DOHH2 (cell line): ENCODE measurements at regions not wholly inside any gene's neighbourhood (a gene's known extent, or its start where the extent isn't known, plus 50 kb on each side); places are given as distances from the start of the nearest gene placed in this dataset.

ENCODE experiments used
- H3F3A ChIP-seq: fragments of 200-600 bp; sonication (generic), shearing (Covaris generic); 2 replicates; pipeline ENCODE4 v1.6.0; 2016; ENCODE audit warnings: antibody characterized with exemption, mild to moderate bottlenecking; ENCODE audit not compliant: control insufficient read depth, insufficient read depth
- H3K27ac ChIP-seq: fragments of 200-600 bp; sonication (generic); 2 replicates; pipeline ENCODE4 v1.5.1; 2014; ENCODE audit warnings: low read depth, mild to moderate bottlenecking, low read length, moderate library complexity
- H3K27me3 ChIP-seq: fragments of 200-600 bp; sonication (generic); 2 replicates; pipeline ENCODE4 v1.6.1; 2014; ENCODE audit warnings: mild to moderate bottlenecking, low read length, mixed read lengths; ENCODE audit not compliant: control insufficient read depth
- H3K36me3 ChIP-seq: fragments of 200-600 bp; sonication (generic); 2 replicates; pipeline ENCODE4 v1.6.1; 2014; ENCODE audit warnings: mild to moderate bottlenecking, low read length, moderate library complexity, mixed read lengths; ENCODE audit not compliant: control insufficient read depth
- H3K4me1 ChIP-seq: fragments of 200-600 bp; sonication (generic); 2 replicates; pipeline ENCODE4 v1.6.1; 2014; ENCODE audit warnings: mild to moderate bottlenecking, low read length, mixed read lengths; ENCODE audit not compliant: control insufficient read depth
- H3K4me2 ChIP-seq: fragments of 200-600 bp; sonication (generic); 2 replicates; pipeline ENCODE4 v1.6.0; 2014; ENCODE audit warnings: mild to moderate bottlenecking, low read length, moderate library complexity
- H3K4me3 ChIP-seq: fragments of 200-600 bp; sonication (generic); 2 replicates; pipeline ENCODE4 v1.5.1; 2014; ENCODE audit warnings: mild to moderate bottlenecking, low read length, mixed read lengths
- H3K79me2 ChIP-seq: fragments of 200-600 bp; sonication (generic); 2 replicates; pipeline ENCODE4 v1.6.1; 2014; ENCODE audit warnings: mild to moderate bottlenecking, low read length, mixed read lengths; ENCODE audit not compliant: control insufficient read depth
- H3K9me2 ChIP-seq: fragments of 200-600 bp; sonication (generic); replicated peaks from 2 replicates; pipeline ENCODE4 v1.6.1; 2014; ENCODE audit warnings: mild to moderate bottlenecking, low read length, mixed read lengths; ENCODE audit not compliant: control insufficient read depth
- H3K9me3 ChIP-seq: fragments of 200-600 bp; sonication (generic); 2 replicates; pipeline ENCODE4 v1.6.1; 2014; ENCODE audit warnings: antibody characterized with exemption, low read length, mixed read lengths; ENCODE audit not compliant: control insufficient read depth, insufficient read depth
- H4K20me1 ChIP-seq: fragments of 200-600 bp; sonication (generic); 2 replicates; pipeline ENCODE4 v1.6.0; 2014; ENCODE audit warnings: low read depth, mild to moderate bottlenecking, antibody characterized with exemption, low read length, moderate library complexity; ENCODE audit not compliant: control insufficient read depth, insufficient read depth
- EZH2phosphoT487 ChIP-seq: fragments of 200-600 bp; sonication (generic); IDR thresholded peaks from 2 replicates; pipeline ENCODE4 v1.6.1; 2017; ENCODE audit warnings: borderline replicate concordance, mild to moderate bottlenecking, antibody characterized with exemption, low read length, moderate library complexity, mixed read lengths
- TF ChIP-seq, protein P1 (sequence below): fragments of 200-600 bp; sonication (generic); IDR thresholded peaks from one replicate; pipeline ENCODE4 v1.5.1; 2014; ENCODE audit warnings: antibody characterized with exemption, mild to moderate bottlenecking, low read depth, low read length; ENCODE audit not compliant: poor library complexity, severe bottlenecking

GRCh38 chr10:21052072-21052708 is 155.1 kb upstream of the NEBL start:
- H3K4me2 ChIP-seq = no peak overlapping the region
- no peaks in the 10 kb centered on the region for H3K4me1 ChIP-seq
- H3K9me3 ChIP-seq = no peaks in the 10 kb centered on the region
- TF ChIP-seq, protein P1, sequence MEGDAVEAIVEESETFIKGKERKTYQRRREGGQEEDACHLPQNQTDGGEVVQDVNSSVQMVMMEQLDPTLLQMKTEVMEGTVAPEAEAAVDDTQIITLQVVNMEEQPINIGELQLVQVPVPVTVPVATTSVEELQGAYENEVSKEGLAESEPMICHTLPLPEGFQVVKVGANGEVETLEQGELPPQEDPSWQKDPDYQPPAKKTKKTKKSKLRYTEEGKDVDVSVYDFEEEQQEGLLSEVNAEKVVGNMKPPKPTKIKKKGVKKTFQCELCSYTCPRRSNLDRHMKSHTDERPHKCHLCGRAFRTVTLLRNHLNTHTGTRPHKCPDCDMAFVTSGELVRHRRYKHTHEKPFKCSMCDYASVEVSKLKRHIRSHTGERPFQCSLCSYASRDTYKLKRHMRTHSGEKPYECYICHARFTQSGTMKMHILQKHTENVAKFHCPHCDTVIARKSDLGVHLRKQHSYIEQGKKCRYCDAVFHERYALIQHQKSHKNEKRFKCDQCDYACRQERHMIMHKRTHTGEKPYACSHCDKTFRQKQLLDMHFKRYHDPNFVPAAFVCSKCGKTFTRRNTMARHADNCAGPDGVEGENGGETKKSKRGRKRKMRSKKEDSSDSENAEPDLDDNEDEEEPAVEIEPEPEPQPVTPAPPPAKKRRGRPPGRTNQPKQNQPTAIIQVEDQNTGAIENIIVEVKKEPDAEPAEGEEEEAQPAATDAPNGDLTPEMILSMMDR = no peak
- TF ChIP-seq EZH2phosphoT487 = no peak
- no peaks in the 10 kb centered on the region for H3K27me3 ChIP-seq
- no peaks in the 10 kb centered on the region for H4K20me1 ChIP-seq
- no peaks in the 10 kb centered on the region for H3K9me2 ChIP-seq
- H3K36me3 ChIP-seq = no peaks in the 10 kb centered on the region
- no peaks in the 10 kb centered on the region for H3K79me2 ChIP-seq
- H3F3A ChIP-seq = no peaks in the 10 kb centered on the region
- no peak overlapping the region for H3K27ac ChIP-seq
- no peak overlapping the region for H3K4me3 ChIP-seq

- H3K9me3 ChIP-seq = no peaks in the 10 kb centered on the region
- H3K27me3 ChIP-seq = peaks cover 3% of the 10 kb centered on the region; the same call in 1 of the 2 replicates
- H3K9me2 ChIP-seq = no peaks in the 10 kb centered on the region
- no peaks in the 10 kb centered on the region for H3K36me3 ChIP-seq
- H3F3A ChIP-seq = no peaks in the 10 kb centered on the region
- no peak overlapping the region for H3K4me3 ChIP-seq
- H3K79me2 ChIP-seq = no peaks in the 10 kb centered on the region
- H3K4me2 ChIP-seq = no peak overlapping the region
- TF ChIP-seq EZH2phosphoT487 = no peak
- TF ChIP-seq, protein P1 = no peak
- no peak overlapping the region for H3K27ac ChIP-seq
- no peaks in the 10 kb centered on the region for H3K4me1 ChIP-seq
- H4K20me1 ChIP-seq = no peaks in the 10 kb centered on the region
Observed at GRCh38 chr10:21049482-21049881, 152.4 kb upstream of the NEBL start.

DNA sequence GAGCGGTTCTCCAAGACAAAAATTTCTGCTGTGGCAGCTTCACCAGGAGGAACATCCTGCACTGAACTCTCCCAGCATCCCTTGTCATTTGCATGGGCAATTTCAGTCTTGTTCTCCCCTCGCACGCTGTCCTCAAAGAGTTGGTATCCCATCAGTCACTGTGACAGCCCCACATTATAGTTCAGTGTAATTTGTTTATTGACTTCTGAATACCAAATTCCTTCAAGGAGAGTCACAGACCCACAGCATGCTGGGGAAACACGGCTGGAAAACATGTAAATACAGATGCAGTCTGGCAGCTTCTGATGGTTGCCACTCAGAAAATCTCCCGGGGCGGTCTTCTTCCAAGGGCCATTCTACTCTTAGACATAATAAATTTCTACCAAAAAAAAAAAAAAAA is 151.0 kb upstream of the NEBL start:
- Histone ChIP-seq H3K27me3 (peaks cover 3% of the 10 kb centered on the region; the same call in 1 of the 2 replicates), H3F3A (no peaks in the 10 kb centered on the region), H3K9me2 (no peaks in the 10 kb centered on the region), H3K79me2 (no peaks in the 10 kb centered on the region), H3K4me1 (no peaks in the 10 kb centered on the region), H3K9me3 (no peaks in the 10 kb centered on the region), H3K4me3 (no peak overlapping the region), H3K36me3 (no peaks in the 10 kb centered on the region), H3K27ac (no peak overlapping the region), H3K4me2 (no peak overlapping the region), H4K20me1 (no peaks in the 10 kb centered on the region)
- TF ChIP-seq EZH2phosphoT487 = no peak
- TF ChIP-seq, protein P1 = no peak
